ENCODE measurements at regions not wholly inside any gene's neighbourhood (a gene's known extent, or its start where the extent isn't known, plus 50 kb on each side); places are given as distances from the start of the nearest gene placed in this dataset.

DNA sequence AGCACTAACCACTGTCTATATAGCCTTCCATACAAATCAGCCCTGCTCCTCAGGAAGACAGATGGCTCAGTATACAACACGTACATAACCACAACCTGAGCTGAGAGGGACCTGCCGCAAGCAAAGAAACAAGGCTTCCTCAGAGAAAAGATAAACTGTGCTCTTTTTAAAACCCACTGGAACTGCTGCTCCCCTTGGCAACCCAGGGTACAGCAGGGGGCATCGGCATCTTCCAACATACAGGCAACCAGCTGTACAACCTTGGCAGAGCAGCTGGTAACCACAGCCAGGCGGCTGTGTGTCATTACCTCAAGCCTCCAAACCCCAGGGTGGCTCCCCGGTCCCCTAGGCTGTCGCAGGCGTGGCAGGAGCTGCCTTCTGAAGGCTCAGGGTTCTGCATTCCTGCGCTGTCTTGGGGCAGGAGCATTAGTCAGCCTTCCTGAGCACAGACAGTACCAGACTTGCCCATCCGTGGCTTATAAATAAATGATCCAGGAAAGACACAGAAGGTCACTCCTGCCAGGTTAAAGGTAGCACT lies 249.5 kb downstream of the ADGRG6 start:
- CTCF ChIA-PET, result interaction anchor here (0.6 to 3.0 kb wide), 5 partner anchors 15 to 1534 kb away, joined by 3 to 19 read pairs (median 4); no protein-coding TSS in a partner anchor
- H3K36me3 ChIP-seq (ENCODE audit: control insufficient read depth in 2 of 2, insufficient read depth in 1 of 2, low read length in 2 of 2), result no peaks in the 10 kb centered on the region
- TF ChIP-seq ZBTB48 (tag by site-specific recombination; IDR thresholded peaks at IDR 0.05), result no peak
- peak; percentile 39 for TF ChIP-seq ZIC2 (tag by site-specific recombination; IDR thresholded peaks at IDR 0.05)
- POLR2A ChIA-PET, result no interaction called here
- no peaks in the 10 kb centered on the region for H3K4me1 ChIP-seq (ENCODE audit: control insufficient read depth, insufficient read depth, low read length)
- H3K4me3 ChIP-seq (ENCODE audit: low read depth, low read length), result no peak overlapping the region
- no peaks in the 10 kb centered on the region for H3K9me3 ChIP-seq (ENCODE audit: control insufficient read depth, insufficient read depth, low read depth, low read length)
- H3K27ac ChIP-seq (ENCODE audit: extremely low read depth, low read depth, low read length), result no peak overlapping the region

DNA sequence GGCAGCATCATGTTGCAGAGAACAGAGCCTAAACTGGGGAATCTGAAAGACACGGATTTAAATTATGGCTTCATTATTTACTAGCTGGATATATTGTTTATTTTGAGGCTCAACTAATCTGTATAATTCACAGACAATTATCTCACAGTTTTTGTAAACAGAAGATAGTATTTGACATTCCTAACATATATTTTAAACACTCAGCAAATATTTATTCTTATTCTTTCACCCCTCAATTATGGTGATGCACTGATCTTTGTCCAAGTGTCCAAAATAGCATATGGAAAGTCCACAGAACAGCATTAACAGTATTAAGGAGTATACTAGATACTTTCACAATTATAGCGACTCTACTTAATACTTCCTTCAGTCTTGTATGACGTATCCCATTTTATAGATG lies 257.0 kb downstream of the ADGRG6 start:
- TF ChIP-seq GLIS2 (tag by site-specific recombination; IDR thresholded peaks at IDR 0.05) (no peak), ZNF664 (tag by site-specific recombination; IDR thresholded peaks at IDR 0.05) (no peak), YY2 (tag by site-specific recombination; IDR thresholded peaks at IDR 0.05) (no peak), ZNF76 (tag by site-specific recombination; IDR thresholded peaks at IDR 0.05; ENCODE audit: borderline replicate concordance, low read depth) (no peak), ZNF549 (tag by site-specific recombination; IDR thresholded peaks at IDR 0.05) (no peak), ZNF785 (tag by site-specific recombination; IDR thresholded peaks at IDR 0.05) (no peak), ZNF585B (tag by site-specific recombination; IDR thresholded peaks at IDR 0.05) (no peak), ZBTB7A (tag by site-specific recombination; IDR thresholded peaks at IDR 0.05; ENCODE audit: low read depth) (no peak), ZNF600 (tag by site-specific recombination; IDR thresholded peaks at IDR 0.05) (no peak), ZNF645 (tag by site-specific recombination; IDR thresholded peaks at IDR 0.05) (no peak), ZNF302 (tag by site-specific recombination; IDR thresholded peaks at IDR 0.05; ENCODE audit: low read depth) (no peak), ZNF518A (tag by site-specific recombination; conservative IDR thresholded peaks at IDR 0.05; ENCODE audit: low read depth) (no peak), ZNF19 (tag by site-specific recombination; IDR thresholded peaks at IDR 0.05; ENCODE audit: low read depth) (no peak)
- TF ChIP-seq, protein P1, sequence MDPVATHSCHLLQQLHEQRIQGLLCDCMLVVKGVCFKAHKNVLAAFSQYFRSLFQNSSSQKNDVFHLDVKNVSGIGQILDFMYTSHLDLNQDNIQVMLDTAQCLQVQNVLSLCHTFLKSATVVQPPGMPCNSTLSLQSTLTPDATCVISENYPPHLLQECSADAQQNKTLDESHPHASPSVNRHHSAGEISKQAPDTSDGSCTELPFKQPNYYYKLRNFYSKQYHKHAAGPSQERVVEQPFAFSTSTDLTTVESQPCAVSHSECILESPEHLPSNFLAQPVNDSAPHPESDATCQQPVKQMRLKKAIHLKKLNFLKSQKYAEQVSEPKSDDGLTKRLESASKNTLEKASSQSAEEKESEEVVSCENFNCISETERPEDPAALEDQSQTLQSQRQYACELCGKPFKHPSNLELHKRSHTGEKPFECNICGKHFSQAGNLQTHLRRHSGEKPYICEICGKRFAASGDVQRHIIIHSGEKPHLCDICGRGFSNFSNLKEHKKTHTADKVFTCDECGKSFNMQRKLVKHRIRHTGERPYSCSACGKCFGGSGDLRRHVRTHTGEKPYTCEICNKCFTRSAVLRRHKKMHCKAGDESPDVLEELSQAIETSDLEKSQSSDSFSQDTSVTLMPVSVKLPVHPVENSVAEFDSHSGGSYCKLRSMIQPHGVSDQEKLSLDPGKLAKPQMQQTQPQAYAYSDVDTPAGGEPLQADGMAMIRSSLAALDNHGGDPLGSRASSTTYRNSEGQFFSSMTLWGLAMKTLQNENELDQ (tag by site-specific recombination; IDR thresholded peaks at IDR 0.05; ENCODE audit: low read depth), result no peak
- Histone ChIP-seq H3K4me1 (ENCODE audit: control insufficient read depth, insufficient read depth, low read length) (no peaks in the 10 kb centered on the region), H3K36me3 (ENCODE audit: control insufficient read depth in 2 of 2, insufficient read depth in 1 of 2, low read length in 2 of 2) (no peaks in the 10 kb centered on the region), H3K27ac (ENCODE audit: extremely low read depth, low read depth, low read length) (no peak overlapping the region), H3K9me3 (ENCODE audit: control insufficient read depth, insufficient read depth, low read depth, low read length) (no peaks in the 10 kb centered on the region), H3K4me3 (ENCODE audit: low read depth, low read length) (no peak overlapping the region)
- POLR2A ChIA-PET, result no interaction called here
- CTCF ChIA-PET, result interaction anchor here (0.6 to 1.1 kb wide), 4 partner anchors 20 to 107 kb away, joined by 3 to 6 read pairs (median 4); no protein-coding TSS in a partner anchor

All from HEK293 (cell line).